HT-29 (cell line): ENCODE measurements at regions not wholly inside any gene's neighbourhood (a gene's known extent, or its start where the extent isn't known, plus 50 kb on each side); places are given as distances from the start of the nearest gene placed in this dataset. TPM values are rescaled to one million over a fixed set of nuclear protein-coding genes. Genes with fewer than 3 reads are reported as not detected.
A peak's percentile ranks its signal among the peaks of the same experiment; 100 is the strongest.
"Not testable (repeated sequence)": the region's sequence is repeated elsewhere in the genome, so short reads cannot be mapped to it uniquely, and the experiment has no call there.

ENCODE experiments used
- DNase-seq: peaks from one replicate; pipeline ENCODE4 v3.0.0-alpha.2; 2015; ENCODE audit warnings: low spot score
- small RNA-seq: library from RNA; depleted of rRNA; stranded (forward); fragments of <200 nt; gene quantifications from one replicate; pipeline ENCODE3, GENCODE V24; 2014

- DNase-seq, result no peak
These were observed 76.3 kb downstream of the DRAM2 start for GRCh38 chr1:111063595-111063994.

GRCh38 chr1:111062624-111063023 lies 77.3 kb downstream of the DRAM2 start:
- no peak for DNase-seq

- DNase-seq, result no peak
These were observed 77.8 kb downstream of the DRAM2 start for GRCh38 chr1:111062081-111062480.

GRCh38 chr1:111054656-111055055 lies 85.2 kb downstream of the DRAM2 start:
- DNase-seq, result no peak

- DNase-seq, result no peak
These were observed 87.6 kb downstream of the DRAM2 start for GRCh38 chr1:111052246-111052645.

- not testable (repeated sequence) for DNase-seq
These were observed 84.5 kb upstream of the LRIF1 start for GRCh38 chr1:111048253-111048652.

GRCh38 chr1:111045033-111045722 lies 81.5 kb upstream of the LRIF1 start:
- DNase-seq, result peak; percentile 20

GRCh38 chr1:111032295-111032897 lies 68.7 kb upstream of the LRIF1 start:
- peak; percentile 65 for DNase-seq

- peak; percentile 87 for DNase-seq
These were observed 66.9 kb upstream of the LRIF1 start for GRCh38 chr1:111030590-111030989.

GRCh38 chr1:111025109-111025508 lies 61.4 kb upstream of the LRIF1 start:
- no peak for DNase-seq

- no peak for DNase-seq
These were observed 51.5 kb upstream of the LRIF1 start for GRCh38 chr1:111015222-111015621.

Small RNAs in the stretch of these regions (small RNA-seq; reads per million reads assigned to genes)
- gene RNA5SP54, result not detected
